ENCODE measurements at regions not wholly inside any gene's neighbourhood (a gene's known extent, or its start where the extent isn't known, plus 50 kb on each side); places are given as distances from the start of the nearest gene placed in this dataset.
"Not testable (repeated sequence)": the region's sequence is repeated elsewhere in the genome, so short reads cannot be mapped to it uniquely, and the experiment has no call there.

GRCh38 chr13:89352384-89352783 is 1681.2 kb downstream of the SLITRK5 start:
- DNase-seq (ENCODE audit: low spot score), result no peak

- no peak for DNase-seq (ENCODE audit: low spot score)
These were observed 1690.7 kb downstream of the SLITRK5 start for GRCh38 chr13:89361909-89362308.

GRCh38 chr13:89363144-89363543 is 1692.0 kb downstream of the SLITRK5 start:
- no peak for DNase-seq (ENCODE audit: low spot score)

GRCh38 chr13:89372193-89372592 is 1701.0 kb downstream of the SLITRK5 start:
- DNase-seq (ENCODE audit: low spot score), result no peak

GRCh38 chr13:89375839-89376238 is 1704.7 kb downstream of the SLITRK5 start:
- DNase-seq (ENCODE audit: low spot score), result no peak

GRCh38 chr13:89380101-89380500 is 1708.9 kb downstream of the SLITRK5 start:
- no peak for DNase-seq (ENCODE audit: low spot score)

- DNase-seq (ENCODE audit: low spot score), result no peak
These were observed 1711.8 kb downstream of the SLITRK5 start for GRCh38 chr13:89382981-89383380.

- no peak for DNase-seq (ENCODE audit: low spot score)
These were observed 1712.7 kb downstream of the SLITRK5 start for GRCh38 chr13:89383891-89384290.

GRCh38 chr13:89393758-89394304 is 1722.7 kb downstream of the SLITRK5 start:
- no peak for DNase-seq (ENCODE audit: low spot score)

- DNase-seq (ENCODE audit: low spot score), result no peak
These were observed 1730.1 kb downstream of the SLITRK5 start for GRCh38 chr13:89401264-89401675.

- no peak for DNase-seq (ENCODE audit: low spot score)
These were observed 1731.0 kb downstream of the SLITRK5 start for GRCh38 chr13:89402211-89402610.

GRCh38 chr13:89406096-89406495 is 1734.9 kb downstream of the SLITRK5 start:
- not testable (repeated sequence) for DNase-seq (ENCODE audit: low spot score)

GRCh38 chr13:89407357-89407756 is 1736.2 kb downstream of the SLITRK5 start:
- no peak for DNase-seq (ENCODE audit: low spot score)

GRCh38 chr13:89432997-89433396 is 1761.8 kb downstream of the SLITRK5 start:
- DNase-seq (ENCODE audit: low spot score), result no peak

- DNase-seq (ENCODE audit: low spot score), result not testable (repeated sequence)
These were observed 1763.5 kb downstream of the SLITRK5 start for GRCh38 chr13:89434624-89435023.

GRCh38 chr13:89454681-89455080 is 1783.5 kb downstream of the SLITRK5 start:
- no peak for DNase-seq (ENCODE audit: low spot score)

GRCh38 chr13:89455225-89455624 is 1784.1 kb downstream of the SLITRK5 start:
- no peak for DNase-seq (ENCODE audit: low spot score)

GRCh38 chr13:89455741-89456140 is 1784.6 kb downstream of the SLITRK5 start:
- DNase-seq (ENCODE audit: low spot score), result no peak

GRCh38 chr13:89457977-89458376 is 1786.8 kb downstream of the SLITRK5 start:
- no peak for DNase-seq (ENCODE audit: low spot score)

- DNase-seq (ENCODE audit: low spot score), result no peak
These were observed 1787.3 kb downstream of the SLITRK5 start for GRCh38 chr13:89458456-89458855.

GRCh38 chr13:89460895-89461294 is 1789.7 kb downstream of the SLITRK5 start:
- DNase-seq (ENCODE audit: low spot score), result not testable (repeated sequence)

GRCh38 chr13:89465366-89465765 is 1794.2 kb downstream of the SLITRK5 start:
- no peak for DNase-seq (ENCODE audit: low spot score)

GRCh38 chr13:89468081-89468480 is 1796.9 kb downstream of the SLITRK5 start:
- no peak for DNase-seq (ENCODE audit: low spot score)

GRCh38 chr13:89470901-89471300 is 1799.7 kb downstream of the SLITRK5 start:
- no peak for DNase-seq (ENCODE audit: low spot score)

GRCh38 chr13:89474432-89474831 is 1803.3 kb downstream of the SLITRK5 start:
- DNase-seq (ENCODE audit: low spot score), result no peak
